IPS-18a (cell line): ENCODE measurements at regions not wholly inside any gene's neighbourhood (a gene's known extent, or its start where the extent isn't known, plus 50 kb on each side); places are given as distances from the start of the nearest gene placed in this dataset.
"Not testable (repeated sequence)": the region's sequence is repeated elsewhere in the genome, so short reads cannot be mapped to it uniquely, and the experiment has no call there.

Experiments
- H3K27ac ChIP-seq: one replicate; pipeline ENCODE4 v1.5.1; 2013; ENCODE audit warnings: low read length
- H3K27me3 ChIP-seq: one replicate; pipeline ENCODE4 v1.6.1; 2013; ENCODE audit warnings: mild to moderate bottlenecking, low read length; ENCODE audit not compliant: control insufficient read depth, insufficient read depth
- H3K36me3 ChIP-seq: one replicate; pipeline ENCODE4 v1.6.1; 2013; ENCODE audit warnings: low read depth, low read length; ENCODE audit not compliant: control insufficient read depth
- H3K4me1 ChIP-seq: one replicate; pipeline ENCODE4 v1.6.1; 2013; ENCODE audit warnings: low read depth, low read length; ENCODE audit not compliant: control insufficient read depth
- H3K4me3 ChIP-seq: one replicate; pipeline ENCODE4 v1.5.1; 2013; ENCODE audit warnings: low read length
- H3K9ac ChIP-seq: one replicate; pipeline ENCODE4 v1.6.1; 2013; ENCODE audit warnings: mild to moderate bottlenecking, low read length, moderate library complexity
- H3K9me3 ChIP-seq: one replicate; pipeline ENCODE4 v1.6.1; 2013; ENCODE audit warnings: low read depth, low read length; ENCODE audit not compliant: control insufficient read depth

GRCh38 chr15:47888385-47889100 lies 171.2 kb downstream of the SEMA6D start:
- H3K9ac ChIP-seq = no peak overlapping the region
- H3K9me3 ChIP-seq = no peaks in the 10 kb centered on the region
- no peak overlapping the region for H3K4me3 ChIP-seq
- H3K27me3 ChIP-seq = peaks cover 33% of the 10 kb centered on the region
- no peak overlapping the region for H3K27ac ChIP-seq
- no peaks in the 10 kb centered on the region for H3K36me3 ChIP-seq
- H3K4me1 ChIP-seq = peaks cover 19% of the 10 kb centered on the region

- Histone ChIP-seq H3K27me3 (peaks cover 17% of the 10 kb centered on the region), H3K36me3 (no peaks in the 10 kb centered on the region), H3K9ac (no peak overlapping the region), H3K9me3 (no peaks in the 10 kb centered on the region), H3K27ac (no peak overlapping the region), H3K4me1 (peaks cover 13% of the 10 kb centered on the region), H3K4me3 (no peak overlapping the region)
Measured at GRCh38 chr15:47890397-47891150, 173.3 kb downstream of the SEMA6D start.

- Histone ChIP-seq H3K27ac (no peak overlapping the region), H3K9me3 (no peaks in the 10 kb centered on the region), H3K4me1 (no peaks in the 10 kb centered on the region), H3K36me3 (no peaks in the 10 kb centered on the region), H3K4me3 (no peak overlapping the region), H3K9ac (no peak overlapping the region), H3K27me3 (no peaks in the 10 kb centered on the region)
Measured at GRCh38 chr15:47897525-47897924, 180.2 kb downstream of the SEMA6D start.

GRCh38 chr15:47900751-47901150 lies 183.4 kb downstream of the SEMA6D start:
- no peak overlapping the region for H3K27ac ChIP-seq
- no peaks in the 10 kb centered on the region for H3K36me3 ChIP-seq
- H3K9ac ChIP-seq = no peak overlapping the region
- no peaks in the 10 kb centered on the region for H3K4me1 ChIP-seq
- H3K4me3 ChIP-seq = no peak overlapping the region
- H3K27me3 ChIP-seq = no peaks in the 10 kb centered on the region
- peaks cover 14% of the 10 kb centered on the region for H3K9me3 ChIP-seq

GRCh38 chr15:47903368-47903767 lies 186.1 kb downstream of the SEMA6D start:
- no peak overlapping the region for H3K4me3 ChIP-seq
- no peaks in the 10 kb centered on the region for H3K4me1 ChIP-seq
- H3K9ac ChIP-seq = no peak overlapping the region
- H3K27me3 ChIP-seq = no peaks in the 10 kb centered on the region
- no peaks in the 10 kb centered on the region for H3K36me3 ChIP-seq
- H3K9me3 ChIP-seq = peaks cover 14% of the 10 kb centered on the region
- H3K27ac ChIP-seq = no peak overlapping the region

GRCh38 chr15:47908486-47908885 lies 191.2 kb downstream of the SEMA6D start:
- no peak overlapping the region for H3K9ac ChIP-seq
- H3K4me3 ChIP-seq = no peak overlapping the region
- H3K4me1 ChIP-seq = no peaks in the 10 kb centered on the region
- H3K36me3 ChIP-seq = no peaks in the 10 kb centered on the region
- H3K27ac ChIP-seq = no peak overlapping the region
- no peaks in the 10 kb centered on the region for H3K27me3 ChIP-seq
- peaks cover 8% of the 10 kb centered on the region for H3K9me3 ChIP-seq

- Histone ChIP-seq H3K9me3 (peaks cover 2% of the 10 kb centered on the region), H3K36me3 (no peaks in the 10 kb centered on the region), H3K27me3 (no peaks in the 10 kb centered on the region), H3K27ac (no peak overlapping the region), H3K4me1 (no peaks in the 10 kb centered on the region), H3K9ac (no peak overlapping the region), H3K4me3 (no peak overlapping the region)
Measured at GRCh38 chr15:47908950-47909670, 191.8 kb downstream of the SEMA6D start.

GRCh38 chr15:47912910-47913309 lies 195.6 kb downstream of the SEMA6D start:
- not testable (repeated sequence) for H3K27me3 ChIP-seq, H3K4me3 ChIP-seq, H3K9me3 ChIP-seq, H3K4me1 ChIP-seq, H3K9ac ChIP-seq, H3K27ac ChIP-seq, H3K36me3 ChIP-seq

- no peak overlapping the region for H3K4me3 ChIP-seq
- H3K4me1 ChIP-seq = no peaks in the 10 kb centered on the region
- no peak overlapping the region for H3K27ac ChIP-seq
- H3K9me3 ChIP-seq = no peaks in the 10 kb centered on the region
- no peaks in the 10 kb centered on the region for H3K27me3 ChIP-seq
- H3K9ac ChIP-seq = no peak overlapping the region
- H3K36me3 ChIP-seq = no peaks in the 10 kb centered on the region
Measured at GRCh38 chr15:47917881-47918280, 200.6 kb downstream of the SEMA6D start.

- Histone ChIP-seq H3K9me3 (no peaks in the 10 kb centered on the region), H3K4me1 (no peaks in the 10 kb centered on the region), H3K27ac (no peak overlapping the region), H3K36me3 (no peaks in the 10 kb centered on the region), H3K4me3 (no peak overlapping the region), H3K9ac (no peak overlapping the region), H3K27me3 (no peaks in the 10 kb centered on the region)
Measured at GRCh38 chr15:47918877-47919276, 201.6 kb downstream of the SEMA6D start.

- Histone ChIP-seq H3K9ac (no peak overlapping the region), H3K27ac (no peak overlapping the region), H3K36me3 (no peaks in the 10 kb centered on the region), H3K27me3 (no peaks in the 10 kb centered on the region), H3K4me3 (no peak overlapping the region), H3K4me1 (no peaks in the 10 kb centered on the region), H3K9me3 (no peaks in the 10 kb centered on the region)
Measured at GRCh38 chr15:47924381-47924780, 196.4 kb upstream of the SLC24A5 start.
